Fibroblast of lung (primary cell): ENCODE measurements at regions not wholly inside any gene's neighbourhood (a gene's known extent, or its start where the extent isn't known, plus 50 kb on each side); places are given as distances from the start of the nearest gene placed in this dataset.

Experiments used
- DNase-seq, 2 donors: peaks; one replicate each; pipeline versions ENCODE4 v3.0.0 to v3.0.0-alpha.2; 2010; ENCODE audit warnings: low read depth in 2 of 2
- H2AFZ ChIP-seq: 2 replicates; pipeline ENCODE4 v1.5.1; 2012; ENCODE audit warnings: low read length, control low read depth, inconsistent platforms
- H3K27ac ChIP-seq: 2 replicates; pipeline ENCODE4 v1.5.1; 2011; ENCODE audit warnings: low read length, control low read depth; ENCODE audit not compliant: insufficient read depth
- H3K27me3 ChIP-seq: 2 replicates; pipeline ENCODE4 v1.5.1; 2011; ENCODE audit warnings: mild to moderate bottlenecking, low read length; ENCODE audit not compliant: control insufficient read depth, insufficient read depth
- H3K36me3 ChIP-seq: 2 replicates; pipeline ENCODE4 v1.5.1; 2011; ENCODE audit warnings: low read length; ENCODE audit not compliant: control insufficient read depth, insufficient read depth
- H3K4me1 ChIP-seq: 2 replicates; pipeline ENCODE4 v1.5.1; 2011; ENCODE audit warnings: low read length; ENCODE audit not compliant: control insufficient read depth, insufficient read depth; ENCODE audit errors: extremely low read depth
- H3K4me2 ChIP-seq: 2 replicates; pipeline ENCODE4 v1.5.1; 2011; ENCODE audit warnings: low read length, control low read depth; ENCODE audit not compliant: insufficient read depth; ENCODE audit errors: extremely low read depth
- H3K4me3 ChIP-seq, 4 experiments: fragments of 200-600 bp in 1 of 4; sonication (generic) in 1 of 4; replicated peaks in 1 of 4; 2 replicates each; pipeline ENCODE4 v1.5.1; 2011 to 2016; ENCODE audit warnings: low read length in 4 of 4, low read depth in 3 of 4, mild to moderate bottlenecking in 3 of 4, control low read depth in 2 of 4, inconsistent platforms in 1 of 4, mixed read lengths in 1 of 4; ENCODE audit not compliant: insufficient read depth in 1 of 4; ENCODE audit errors: control extremely low read depth in 1 of 4
- H3K79me2 ChIP-seq: 2 replicates; pipeline ENCODE4 v1.5.1; 2012; ENCODE audit warnings: mild to moderate bottlenecking, low read length, inconsistent platforms; ENCODE audit not compliant: control insufficient read depth, insufficient read depth
- H3K9ac ChIP-seq: 2 replicates; pipeline ENCODE4 v1.5.1; 2011; ENCODE audit warnings: mild to moderate bottlenecking, low read length, control low read depth; ENCODE audit not compliant: insufficient read depth
- H3K9me3 ChIP-seq: 2 replicates; pipeline ENCODE4 v1.5.1; 2012; ENCODE audit warnings: low read depth, low read length; ENCODE audit not compliant: control insufficient read depth, insufficient read depth
- H4K20me1 ChIP-seq: 2 replicates; pipeline ENCODE4 v1.5.1; 2011; ENCODE audit warnings: low read length; ENCODE audit not compliant: control insufficient read depth, insufficient read depth; ENCODE audit errors: extremely low read depth
- CTCF ChIP-seq, 2 donors: IDR thresholded peaks in 1 of 2; conservative IDR thresholded peaks in 1 of 2; 1 replicate in 1 of 2; 2 replicates in 1 of 2; pipeline ENCODE4 v1.5.1; 2011 to 2012; ENCODE audit warnings: low read length in 2 of 2, control low read depth in 1 of 2, inconsistent platforms in 1 of 2, low read depth in 1 of 2, mild to moderate bottlenecking in 1 of 2
- EZH2 ChIP-seq: IDR thresholded peaks from 2 replicates; pipeline ENCODE4 v1.5.1; 2012; ENCODE audit warnings: low read length, control low read depth, mild to moderate bottlenecking; ENCODE audit errors: missing control alignments

GRCh38 chr5:107242411-107243219 is 428.1 kb downstream of the EFNA5 start:
- no peak for DNase-seq
- no peak for TF ChIP-seq CTCF (conservative IDR thresholded peaks at IDR 0.05 in 1 of 2, IDR thresholded peaks at IDR 0.05 in 1 of 2; ENCODE audit: low read depth in 1 of 2, low read length in 2 of 2)
- no peak for TF ChIP-seq EZH2

DNA sequence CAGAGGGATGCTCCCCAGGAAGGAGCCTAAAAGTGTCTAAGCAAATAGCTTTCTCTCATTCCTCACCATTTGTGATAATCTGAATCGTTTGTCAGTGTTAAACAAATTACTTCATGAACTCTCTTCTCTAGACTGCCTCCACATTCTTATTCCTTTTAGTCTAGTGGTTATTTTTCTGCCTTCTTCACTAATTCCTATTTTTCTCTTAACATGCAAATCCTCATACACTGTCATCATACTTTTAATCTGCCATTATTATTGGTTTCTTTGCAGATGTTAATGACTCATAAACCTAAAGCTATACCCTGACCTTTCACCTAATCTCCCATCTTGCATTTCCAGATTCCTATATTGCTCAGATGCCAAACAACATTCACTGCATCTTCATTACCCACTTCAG is 428.9 kb downstream of the EFNA5 start:
- Histone ChIP-seq H3K4me3 (no peak overlapping the region), H3K79me2 (no peaks in the 10 kb centered on the region), H3K27ac (no peak overlapping the region), H3K9me3 (no peaks in the 10 kb centered on the region), H3K4me2 (no peak overlapping the region), H3K9ac (no peak overlapping the region), H3K36me3 (no peaks in the 10 kb centered on the region), H3K27me3 (no peaks in the 10 kb centered on the region), H3K4me1 (no peaks in the 10 kb centered on the region), H4K20me1 (no peaks in the 10 kb centered on the region), H2AFZ (no peak overlapping the region)
- TF ChIP-seq CTCF (conservative IDR thresholded peaks at IDR 0.05 in 1 of 2, IDR thresholded peaks at IDR 0.05 in 1 of 2; ENCODE audit: low read depth in 1 of 2, low read length in 2 of 2) (no peak), EZH2 (no peak)
- DNase-seq: no peak

More at GRCh38 chr5:107242411-107243219, 428.1 kb downstream of the EFNA5 start:
- Histone ChIP-seq H3K36me3 (no peaks in the 10 kb centered on the region), H3K27me3 (no peaks in the 10 kb centered on the region), H3K9me3 (no peaks in the 10 kb centered on the region), H3K4me2 (no peak overlapping the region), H2AFZ (no peak overlapping the region), H3K9ac (no peak overlapping the region), H3K4me1 (no peaks in the 10 kb centered on the region), H3K4me3 (no peak overlapping the region), H3K79me2 (no peaks in the 10 kb centered on the region), H4K20me1 (no peaks in the 10 kb centered on the region), H3K27ac (no peak overlapping the region)

GRCh38 chr5:107235167-107235566 is 435.6 kb downstream of the EFNA5 start:
- no peak overlapping the region for H2AFZ ChIP-seq
- H3K4me3 ChIP-seq: no peak overlapping the region
- no peak for TF ChIP-seq CTCF (conservative IDR thresholded peaks at IDR 0.05 in 1 of 2, IDR thresholded peaks at IDR 0.05 in 1 of 2; ENCODE audit: low read depth in 1 of 2, low read length in 2 of 2)
- no peak for TF ChIP-seq EZH2
- no peaks in the 10 kb centered on the region for H3K4me1 ChIP-seq
- H4K20me1 ChIP-seq: no peaks in the 10 kb centered on the region
- H3K27me3 ChIP-seq: no peaks in the 10 kb centered on the region
- H3K27ac ChIP-seq: no peak overlapping the region
- no peak for DNase-seq
- no peak overlapping the region for H3K9ac ChIP-seq
- no peaks in the 10 kb centered on the region for H3K79me2 ChIP-seq
- no peak overlapping the region for H3K4me2 ChIP-seq
- H3K9me3 ChIP-seq: no peaks in the 10 kb centered on the region
- H3K36me3 ChIP-seq: no peaks in the 10 kb centered on the region
